ENCODE measurements at regions not wholly inside any gene's neighbourhood (a gene's known extent, or its start where the extent isn't known, plus 50 kb on each side); places are given as distances from the start of the nearest gene placed in this dataset.

GRCh38 chr21:27275294-27275927 is 308.5 kb upstream of the ADAMTS5 start:
- WGBS, 2 experiments (ENCODE audit: insufficient coverage in 1 of 2, insufficient read length in 1 of 2) = 80% methylated on average over 1 of the region's 1 CpG; no CpG with 5 or more reads in 1 of the 2 experiments
- Mint-ChIP-seq H3K27ac (no peak overlapping the region), H3K9me3 (no peaks in the 10 kb centered on the region), H3K27me3 (ENCODE audit: insufficient read depth) (no peaks in the 10 kb centered on the region), H3K36me3 (ENCODE audit: low read depth) (no peaks in the 10 kb centered on the region), H3K4me1 (no peaks in the 10 kb centered on the region), H3K4me3 (no peak overlapping the region)
- Histone ChIP-seq H3K27me3 (ENCODE audit: control insufficient read depth, insufficient read depth, low read length, poor library complexity, severe bottlenecking) (no peaks in the 10 kb centered on the region), H3K4me1 (ENCODE audit: control insufficient read depth, insufficient read depth, low read length) (no peaks in the 10 kb centered on the region), H3K36me3 (ENCODE audit: control insufficient read depth, insufficient read depth, low read length) (no peaks in the 10 kb centered on the region), H3K9ac (ENCODE audit: extremely low read depth, low read length, poor library complexity, severe bottlenecking) (no peak overlapping the region), H3K9me3 (ENCODE audit: control insufficient read depth, low read length) (no peaks in the 10 kb centered on the region), H3K27ac (ENCODE audit: low read depth, low read length) (no peak overlapping the region), H3K4me3 (ENCODE audit: low read length) (no peak overlapping the region)
- no peak for DNase-seq
- no peak for TF ChIP-seq CTCF (conservative IDR thresholded peaks at IDR 0.05)

- Mint-ChIP-seq H3K9me3 (no peaks in the 10 kb centered on the region), H3K27ac (no peak overlapping the region), H3K4me3 (no peak overlapping the region), H3K36me3 (ENCODE audit: low read depth) (no peaks in the 10 kb centered on the region), H3K4me1 (no peaks in the 10 kb centered on the region), H3K27me3 (ENCODE audit: insufficient read depth) (no peaks in the 10 kb centered on the region)
- Histone ChIP-seq H3K9ac (ENCODE audit: extremely low read depth, low read length, poor library complexity, severe bottlenecking) (no peak overlapping the region), H3K9me3 (ENCODE audit: control insufficient read depth, low read length) (no peaks in the 10 kb centered on the region), H3K4me1 (ENCODE audit: control insufficient read depth, insufficient read depth, low read length) (no peaks in the 10 kb centered on the region), H3K27me3 (ENCODE audit: control insufficient read depth, insufficient read depth, low read length, poor library complexity, severe bottlenecking) (no peaks in the 10 kb centered on the region), H3K4me3 (ENCODE audit: low read length) (no peak overlapping the region), H3K27ac (ENCODE audit: low read depth, low read length) (no peak overlapping the region), H3K36me3 (ENCODE audit: control insufficient read depth, insufficient read depth, low read length) (no peaks in the 10 kb centered on the region)
- DNase-seq = no peak
- no peak for TF ChIP-seq CTCF (conservative IDR thresholded peaks at IDR 0.05)
Measured at GRCh38 chr21:27269644-27270043, 302.8 kb upstream of the ADAMTS5 start.

- no peaks in the 10 kb centered on the region for H3K36me3 ChIP-seq (ENCODE audit: control insufficient read depth, insufficient read depth, low read length)
- H3K9ac ChIP-seq (ENCODE audit: extremely low read depth, low read length, poor library complexity, severe bottlenecking) = no peak overlapping the region
- no peaks in the 10 kb centered on the region for H3K9me3 Mint-ChIP-seq
- H3K27me3 ChIP-seq (ENCODE audit: control insufficient read depth, insufficient read depth, low read length, poor library complexity, severe bottlenecking) = no peaks in the 10 kb centered on the region
- no peaks in the 10 kb centered on the region for H3K9me3 ChIP-seq (ENCODE audit: control insufficient read depth, low read length)
- no peak for DNase-seq
- 73% methylated on average over 1 of the region's 2 CpGs; no CpG with 5 or more reads in 1 of the 2 experiments for WGBS, 2 experiments (ENCODE audit: insufficient coverage in 1 of 2, insufficient read length in 1 of 2)
- no peak overlapping the region for H3K4me3 ChIP-seq (ENCODE audit: low read length)
- H3K27ac Mint-ChIP-seq = no peak overlapping the region
- H3K36me3 Mint-ChIP-seq (ENCODE audit: low read depth) = no peaks in the 10 kb centered on the region
- no peak overlapping the region for H3K4me3 Mint-ChIP-seq
- TF ChIP-seq CTCF (conservative IDR thresholded peaks at IDR 0.05) = no peak
- peaks cover 3% of the 10 kb centered on the region for H3K4me1 ChIP-seq (ENCODE audit: control insufficient read depth, insufficient read depth, low read length)
- no peaks in the 10 kb centered on the region for H3K27me3 Mint-ChIP-seq (ENCODE audit: insufficient read depth)
- no peak overlapping the region for H3K27ac ChIP-seq (ENCODE audit: low read depth, low read length)
- H3K4me1 Mint-ChIP-seq = no peaks in the 10 kb centered on the region
Measured at GRCh38 chr21:27268290-27268689, 301.4 kb upstream of the ADAMTS5 start.

Data from endodermal cell (in vitro differentiated cells).